GM12892 (cell line): ENCODE measurements at regions not wholly inside any gene's neighbourhood (a gene's known extent, or its start where the extent isn't known, plus 50 kb on each side); places are given as distances from the start of the nearest gene placed in this dataset.
"Not testable (repeated sequence)": the region's sequence is repeated elsewhere in the genome, so short reads cannot be mapped to it uniquely, and the experiment has no call there.

Source experiments
- DNase-seq: peaks from one replicate; pipeline ENCODE4 v3.0.0; 2011; ENCODE audit not compliant: insufficient read length
- FAIRE-seq: peaks from 2 replicates; lab custom pipeline; 2011; peaks lifted over from hg19 to GRCh38; lab: Jason Lieb, UNC
- POLR2A ChIP-seq: IDR thresholded peaks from 2 replicates; pipeline ENCODE4 v1.6.1; 2011; ENCODE audit warnings: low read depth, low read length, control low read depth
- POLR2AphosphoS5 ChIP-seq: IDR thresholded peaks from 2 replicates; pipeline ENCODE4 v1.6.1; 2011; ENCODE audit warnings: low read depth, low read length, control low read depth
- TAF1 ChIP-seq: IDR thresholded peaks from 2 replicates; pipeline ENCODE4 v1.6.1; 2011; ENCODE audit warnings: low read depth, mild to moderate bottlenecking, control low read depth, low read length, borderline replicate concordance

GRCh38 chr2:196286821-196287220 lies 115.4 kb upstream of the STK17B start:
- TF ChIP-seq POLR2A, result no peak
- no peak for TF ChIP-seq POLR2AphosphoS5
- TF ChIP-seq TAF1, result no peak
- no peak for DNase-seq
- FAIRE-seq, result no peak

- FAIRE-seq (no peak), DNase-seq (no peak)
- TF ChIP-seq POLR2A (no peak), TAF1 (no peak), POLR2AphosphoS5 (no peak)
Observed at GRCh38 chr2:196287523-196287922, 116.1 kb upstream of the STK17B start.

- TF ChIP-seq POLR2AphosphoS5 (no peak), TAF1 (no peak), POLR2A (no peak)
- FAIRE-seq, result peak; percentile 51
- no peak for DNase-seq
Observed at GRCh38 chr2:196288006-196288538, 116.7 kb upstream of the STK17B start.

GRCh38 chr2:196289000-196289399 lies 117.6 kb upstream of the STK17B start:
- no peak for DNase-seq

GRCh38 chr2:196290136-196290535 lies 118.8 kb upstream of the STK17B start:
- no peak for FAIRE-seq
- no peak for TF ChIP-seq POLR2A
- TF ChIP-seq TAF1, result no peak
- TF ChIP-seq POLR2AphosphoS5, result no peak
- DNase-seq, result no peak

More at GRCh38 chr2:196289000-196289399, 117.6 kb upstream of the STK17B start:
- no peak for TF ChIP-seq POLR2A
- TF ChIP-seq POLR2AphosphoS5, result no peak
- no peak for TF ChIP-seq TAF1
- no peak for FAIRE-seq

GRCh38 chr2:196290569-196290968 lies 119.2 kb upstream of the STK17B start:
- DNase-seq, result no peak
- no peak for FAIRE-seq
- TF ChIP-seq TAF1 (no peak), POLR2AphosphoS5 (no peak), POLR2A (no peak)

- FAIRE-seq, result no peak
- TF ChIP-seq TAF1 (no peak), POLR2A (no peak), POLR2AphosphoS5 (no peak)
- no peak for DNase-seq
Observed at GRCh38 chr2:196291426-196291825, 120.0 kb upstream of the STK17B start.

- FAIRE-seq (no peak), DNase-seq (no peak)
- TF ChIP-seq POLR2AphosphoS5, result no peak
Observed at GRCh38 chr2:196291873-196292800, 120.8 kb upstream of the STK17B start.

- FAIRE-seq (no peak), DNase-seq (no peak)
- TF ChIP-seq POLR2AphosphoS5 (no peak), POLR2A (no peak), TAF1 (no peak)
Observed at GRCh38 chr2:196293751-196294515, 122.6 kb upstream of the STK17B start.

- FAIRE-seq (no peak), DNase-seq (no peak)
- TF ChIP-seq POLR2A (no peak), POLR2AphosphoS5 (no peak), TAF1 (no peak)
Observed at GRCh38 chr2:196294516-196294909, 123.1 kb upstream of the STK17B start.

- TF ChIP-seq TAF1 (no peak), POLR2AphosphoS5 (no peak), POLR2A (no peak)
- peak; percentile 38 for FAIRE-seq
- no peak for DNase-seq
Observed at GRCh38 chr2:196295005-196295404, 123.6 kb upstream of the STK17B start.

- not testable (repeated sequence) for DNase-seq
- FAIRE-seq, result peak; percentile 62
Observed at GRCh38 chr2:196298106-196298723, 126.8 kb upstream of the STK17B start.
